Fibroblast of skin of abdomen (primary cell): ENCODE measurements at regions not wholly inside any gene's neighbourhood (a gene's known extent, or its start where the extent isn't known, plus 50 kb on each side); places are given as distances from the start of the nearest gene placed in this dataset.
A peak's percentile ranks its signal among the peaks of the same experiment; 100 is the strongest.
"Not testable (repeated sequence)": the region's sequence is repeated elsewhere in the genome, so short reads cannot be mapped to it uniquely, and the experiment has no call there.

ENCODE experiments used
- DNase-seq: peaks from one replicate; pipeline ENCODE4 v3.0.0-alpha.2; 2013

GRCh38 chr3:118480101-118480860 is 554.4 kb downstream of the IGSF11 start:
- no peak for DNase-seq

GRCh38 chr3:118485693-118486092 is 549.0 kb downstream of the IGSF11 start:
- no peak for DNase-seq

- DNase-seq: no peak
Observed at GRCh38 chr3:118487734-118488133, 546.9 kb downstream of the IGSF11 start.

DNA sequence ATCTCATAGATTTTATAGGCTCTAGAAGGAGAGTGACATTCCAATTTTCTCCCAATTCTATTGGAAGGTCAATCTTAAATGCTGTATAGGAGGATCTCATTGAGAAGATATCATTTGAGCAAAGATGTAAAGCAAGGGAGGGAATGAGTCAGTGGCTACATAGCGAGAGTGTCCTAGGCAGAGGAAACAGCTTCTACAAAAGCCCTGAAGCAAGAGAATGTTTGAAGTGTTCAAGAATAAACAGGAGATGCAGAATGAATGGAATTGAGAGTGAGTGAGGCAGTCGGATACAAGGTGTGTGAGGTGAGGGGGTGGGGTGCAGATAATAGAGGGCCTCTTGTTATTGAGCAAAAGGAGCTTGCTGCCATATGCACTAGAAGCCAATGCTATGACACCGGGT is 545.9 kb downstream of the IGSF11 start:
- DNase-seq: no peak

DNA sequence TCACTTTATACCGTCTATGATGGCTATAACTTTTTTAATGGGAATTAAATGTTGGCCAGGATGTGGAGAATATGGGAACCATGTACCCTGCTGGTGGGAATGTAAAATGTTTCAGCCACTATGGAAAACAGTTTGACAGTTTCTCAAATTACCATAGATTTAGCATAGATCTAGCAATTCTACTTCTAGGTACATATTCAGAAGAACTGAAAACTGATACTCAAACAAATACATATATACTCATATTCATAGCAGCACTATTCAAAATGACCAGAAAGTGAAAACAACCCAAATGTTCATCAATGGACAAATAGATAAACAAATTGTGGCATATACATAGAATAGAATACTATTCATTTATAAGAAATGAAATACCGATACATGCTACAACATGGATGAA is 539.4 kb downstream of the IGSF11 start:
- DNase-seq: no peak

GRCh38 chr3:118497274-118497673 is 537.4 kb downstream of the IGSF11 start:
- DNase-seq: no peak

DNA sequence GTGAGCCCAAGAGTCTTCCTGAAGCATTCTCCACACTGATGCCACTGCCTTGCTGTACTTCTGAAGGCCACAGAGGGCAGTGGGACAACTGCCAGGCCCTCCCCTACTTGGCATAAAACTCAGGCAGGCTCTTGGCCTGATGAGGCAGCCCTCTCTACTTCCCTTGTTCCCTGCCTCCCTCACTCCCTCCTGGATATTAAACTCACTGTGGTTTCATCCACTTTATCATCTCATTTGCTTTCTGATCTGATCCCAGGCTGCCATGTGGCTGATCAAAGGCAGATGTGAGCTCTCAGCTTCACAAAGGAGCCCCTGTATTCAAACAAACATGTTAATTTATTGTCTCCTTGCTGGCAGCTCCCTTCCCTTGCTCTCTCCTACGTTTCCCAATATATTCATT is 533.5 kb downstream of the IGSF11 start:
- peak; percentile 43 for DNase-seq

- no peak for DNase-seq
Observed at GRCh38 chr3:118504906-118505305, 529.7 kb downstream of the IGSF11 start.

- peak; percentile 28 for DNase-seq
Observed at GRCh38 chr3:118505784-118506183, 528.9 kb downstream of the IGSF11 start.

DNA sequence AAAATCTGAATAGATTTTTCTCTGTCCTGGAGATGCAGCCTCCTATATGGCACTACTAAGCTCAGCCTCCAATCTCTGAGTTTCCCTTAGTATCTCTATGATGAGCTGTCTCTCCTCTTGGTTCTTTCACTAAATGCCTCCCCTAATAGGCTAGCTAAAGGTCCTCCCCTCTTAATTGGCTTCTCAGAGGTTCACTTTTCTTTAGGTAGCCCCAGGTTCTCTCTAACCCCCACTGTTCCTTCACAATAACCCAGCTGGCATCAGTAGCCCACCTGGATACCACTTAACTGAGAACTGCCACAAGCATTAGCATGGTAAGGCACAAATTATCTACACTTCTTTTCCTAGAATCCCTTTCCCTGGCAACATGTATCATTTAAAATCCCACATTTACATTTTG is 523.2 kb downstream of the IGSF11 start:
- no peak for DNase-seq

GRCh38 chr3:118512301-118512700 is 522.3 kb downstream of the IGSF11 start:
- DNase-seq: no peak

DNA sequence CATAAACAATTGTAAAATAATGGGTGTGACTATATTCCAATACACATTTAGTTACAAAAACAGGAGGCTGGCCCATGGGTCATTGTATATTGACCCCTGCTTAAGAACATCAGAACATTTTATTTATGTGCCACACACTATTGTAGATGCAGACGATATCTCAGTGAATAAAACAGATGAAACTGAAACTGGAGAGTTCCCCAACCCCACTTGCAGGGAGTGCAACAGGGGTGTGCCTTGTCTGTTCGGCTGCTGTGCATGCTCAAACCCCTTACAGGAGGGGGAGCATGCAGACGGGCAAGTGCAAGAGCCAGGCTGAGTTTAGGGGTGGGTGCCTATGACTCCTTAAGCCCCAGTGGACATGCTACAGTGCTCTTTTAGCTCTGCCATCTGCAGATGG is 509.6 kb downstream of the IGSF11 start:
- no peak for DNase-seq

GRCh38 chr3:118526758-118527513 is 507.7 kb downstream of the IGSF11 start:
- DNase-seq: no peak

- no peak for DNase-seq
Observed at GRCh38 chr3:118527514-118528044, 507.1 kb downstream of the IGSF11 start.

- no peak for DNase-seq
Observed at GRCh38 chr3:118529554-118529953, 505.1 kb downstream of the IGSF11 start.

DNA sequence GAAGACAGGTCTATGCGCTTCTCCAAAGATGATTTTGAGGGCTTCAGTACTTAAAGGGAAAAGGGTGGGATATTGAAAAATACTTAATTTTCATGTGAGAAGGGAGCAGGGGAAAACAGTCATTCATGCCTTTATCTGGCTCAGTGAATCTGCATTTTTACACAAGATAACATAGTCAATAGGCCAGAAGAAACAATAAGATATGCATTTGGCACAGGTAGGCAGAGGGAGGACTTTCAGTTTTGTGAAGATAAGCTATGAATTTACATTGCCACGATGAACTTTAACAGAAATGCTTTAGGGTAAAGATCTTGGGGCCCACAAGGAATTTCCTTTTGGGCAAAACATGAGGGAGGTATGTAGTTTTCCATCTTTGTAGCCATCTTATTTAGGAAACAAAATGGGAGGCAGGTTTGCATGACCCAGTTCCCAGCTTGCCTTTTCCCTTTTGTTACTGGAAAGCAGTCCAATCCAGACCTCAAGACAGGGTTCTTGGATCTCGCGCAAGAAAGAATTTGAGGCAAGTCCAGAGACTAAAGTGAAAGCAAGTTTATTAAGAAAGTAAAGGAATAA is 504.2 kb downstream of the IGSF11 start:
- no peak for DNase-seq

DNA sequence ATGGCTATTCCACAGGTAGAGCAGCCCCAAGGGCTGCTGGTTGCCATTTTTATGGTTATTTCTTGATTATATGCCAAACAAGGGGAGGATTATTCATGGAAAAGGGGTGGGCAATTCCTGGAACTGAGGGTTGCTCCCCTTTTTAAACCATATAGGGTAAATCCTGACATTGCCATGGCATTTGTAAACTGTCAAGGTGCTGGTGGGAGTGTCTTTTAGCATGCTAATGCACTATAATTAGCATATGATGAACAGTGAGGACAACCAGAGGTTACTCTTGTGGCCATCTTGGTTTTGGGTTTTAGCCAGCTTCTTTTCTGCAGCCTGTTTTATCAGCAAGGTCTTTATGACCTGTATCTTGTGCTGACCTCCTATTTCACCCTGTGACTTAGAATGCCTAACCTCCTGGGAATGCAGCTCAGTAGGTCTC is 503.7 kb downstream of the IGSF11 start:
- not testable (repeated sequence) for DNase-seq

- no peak for DNase-seq
Observed at GRCh38 chr3:118531816-118532215, 502.8 kb downstream of the IGSF11 start.

DNA sequence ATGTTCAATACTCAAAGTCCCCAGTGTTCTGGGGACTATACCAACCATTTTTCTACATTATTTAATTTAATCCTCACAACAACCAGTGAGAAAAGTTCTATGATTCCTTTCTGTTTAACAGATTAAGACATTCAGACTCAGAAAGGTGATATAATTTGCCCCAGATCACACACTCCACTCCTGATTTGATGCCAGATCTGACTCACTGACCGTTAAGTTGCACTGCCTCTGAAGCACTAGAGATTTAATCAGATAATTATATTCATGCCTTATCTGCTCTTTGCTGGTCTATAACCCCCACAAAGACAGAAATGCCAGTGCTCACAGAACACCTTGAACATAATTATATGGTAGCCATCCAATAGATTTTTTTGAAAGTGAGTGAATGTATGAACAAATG is 501.0 kb downstream of the IGSF11 start:
- no peak for DNase-seq

- no peak for DNase-seq
Observed at GRCh38 chr3:118534519-118534918, 500.1 kb downstream of the IGSF11 start.

DNA sequence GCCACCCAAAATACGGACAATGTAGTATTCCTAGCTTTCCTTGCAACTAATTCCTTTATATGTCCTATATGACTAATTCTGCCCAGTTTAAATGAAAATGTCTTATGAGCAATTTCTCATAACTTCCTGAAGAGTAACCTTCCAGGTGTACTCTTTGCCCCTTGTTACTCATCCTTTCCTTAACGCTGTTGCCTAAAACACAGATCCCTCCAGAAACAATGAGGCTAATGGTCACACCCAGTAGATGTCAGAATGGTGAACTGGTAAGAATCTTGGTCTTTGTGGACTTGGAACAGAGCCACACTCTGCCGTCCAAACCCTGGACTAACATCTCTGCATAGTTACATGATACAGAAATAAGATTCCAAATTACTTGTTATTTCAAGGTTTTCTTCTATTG is 497.9 kb downstream of the IGSF11 start:
- DNase-seq: no peak

DNA sequence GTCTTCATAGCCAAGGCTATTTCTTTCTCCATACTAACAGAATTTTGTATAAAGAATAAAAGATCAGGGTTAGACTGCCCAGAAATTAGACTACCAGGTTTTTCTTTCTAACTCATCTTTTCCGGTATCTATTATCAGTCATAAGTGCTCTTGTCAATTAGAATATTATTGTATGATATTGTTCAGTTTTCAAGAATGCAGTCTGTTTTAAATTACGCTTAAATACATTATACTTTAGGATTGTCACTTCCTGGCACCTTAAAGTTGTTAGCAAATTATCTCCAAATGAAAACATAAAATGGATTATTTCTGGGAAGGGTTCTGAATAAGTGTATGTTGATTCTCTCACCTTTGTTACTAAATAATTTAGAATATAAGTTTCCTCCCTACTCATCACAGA is 497.2 kb downstream of the IGSF11 start:
- no peak for DNase-seq

DNA sequence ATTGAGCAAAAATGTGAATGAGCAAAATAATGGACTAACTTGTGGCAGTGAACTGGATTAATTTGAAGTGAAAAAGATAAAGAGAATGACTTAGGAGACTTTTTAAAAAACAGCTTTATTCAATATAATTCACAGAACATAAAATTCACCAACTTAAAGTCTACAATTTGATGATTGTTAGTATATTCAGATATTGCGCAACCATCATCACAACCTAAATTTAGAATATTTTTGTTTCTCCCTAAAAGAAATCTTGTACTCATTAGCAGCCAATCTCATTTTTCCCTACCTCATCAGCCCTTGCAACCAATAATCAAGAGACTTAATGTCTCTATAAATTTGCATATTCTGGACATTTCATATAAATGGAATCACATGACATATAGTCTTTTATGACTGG is 496.5 kb downstream of the IGSF11 start:
- DNase-seq: no peak
